IMR-90 (cell line): ENCODE measurements at regions not wholly inside any gene's neighbourhood (a gene's known extent, or its start where the extent isn't known, plus 50 kb on each side); places are given as distances from the start of the nearest gene placed in this dataset.
"Not testable (repeated sequence)": the region's sequence is repeated elsewhere in the genome, so short reads cannot be mapped to it uniquely, and the experiment has no call there.

Experiments
- ATAC-seq: fragments of 200-7000 bp; cut with Tn5 transposase; 2 replicates; pipeline ENCODE4 v1.9.1; 2020; ENCODE audit warnings: low read depth, mild to moderate bottlenecking, moderate library complexity
- BruUV-seq: library from RNA; stranded (reverse); fragments of 400-500 nt; replicated peaks from 2 replicates; lab custom pipeline; 2021; lab: Mats Ljungman, UMichigan
- CTCF ChIA-PET: fragments of 300-600 bp; formaldehyde crosslinking; extraction: SDS; loops from one replicate; lab custom pipeline; 2021; ENCODE audit warnings: antibody characterized with exemption; lab: Yijun Ruan, JAX
- POLR2A ChIA-PET: fragments of 300-600 bp; sonication (Branson Sonifier 250); formaldehyde crosslinking; loops from one replicate; lab custom pipeline; 2022; ENCODE audit warnings: antibody characterized with exemption; ENCODE audit not compliant: unreplicated experiment; lab: Charles Lee
- DNase-seq: peaks from one replicate; pipeline ENCODE4 v3.0.0; 2013
- H2AFZ ChIP-seq: replicated peaks from 2 replicates; pipeline ENCODE3; 2013; ENCODE audit warnings: low read length, mild to moderate bottlenecking; ENCODE audit not compliant: poor library complexity
- H2AK5ac ChIP-seq: 2 replicates; pipeline ENCODE4 v1.6.1; 2013; ENCODE audit warnings: low read depth, low read length, inconsistent platforms
- H2AK9ac ChIP-seq: replicated peaks from 2 replicates; pipeline ENCODE3; 2013; ENCODE audit warnings: mild to moderate bottlenecking, low read depth, low read length, moderate library complexity; ENCODE audit not compliant: poor library complexity
- H2BK120ac ChIP-seq: 2 replicates; pipeline ENCODE4 v1.6.1; 2013; ENCODE audit warnings: low read depth, low read length, inconsistent platforms
- H2BK15ac ChIP-seq: 3 replicates; pipeline ENCODE4 v1.6.1; 2013; ENCODE audit warnings: low read depth, low read length, inconsistent platforms
- H2BK20ac ChIP-seq: 2 replicates; pipeline ENCODE4 v1.6.1; 2013; ENCODE audit warnings: low read depth, mild to moderate bottlenecking, inconsistent platforms, low read length, moderate library complexity
- H2BK5ac ChIP-seq: 2 replicates; pipeline ENCODE4 v1.6.1; 2013; ENCODE audit warnings: mild to moderate bottlenecking, low read depth, low read length, inconsistent platforms; ENCODE audit not compliant: poor library complexity, severe bottlenecking
- H3K14ac ChIP-seq: replicated peaks from 2 replicates; pipeline ENCODE4 v1.6.1; 2013; ENCODE audit warnings: low read depth, low read length, inconsistent platforms
- H3K18ac ChIP-seq: 2 replicates; pipeline ENCODE4 v1.6.1; 2013; ENCODE audit warnings: low read depth, low read length, control low read depth
- H3K23ac ChIP-seq: 2 replicates; pipeline ENCODE4 v1.6.1; 2013; ENCODE audit warnings: low read depth, low read length, inconsistent platforms
- H3K27ac ChIP-seq: 2 replicates; pipeline ENCODE4 v1.5.1; 2013; ENCODE audit warnings: mild to moderate bottlenecking, control low read depth, low read length; ENCODE audit not compliant: insufficient read depth
- H3K27me3 ChIP-seq: 2 replicates; pipeline ENCODE4 v1.6.1; 2013; ENCODE audit warnings: low read length; ENCODE audit not compliant: control insufficient read depth, insufficient read depth
- H3K36me3 ChIP-seq: 2 replicates; pipeline ENCODE4 v1.6.1; 2013; ENCODE audit warnings: low read length, mixed read lengths; ENCODE audit not compliant: control insufficient read depth, insufficient read depth
- H3K4ac ChIP-seq: 2 replicates; pipeline ENCODE4 v1.6.1; 2013; ENCODE audit warnings: low read depth, low read length, inconsistent platforms
- H3K4me1 ChIP-seq: 2 replicates; pipeline ENCODE4 v1.6.1; 2013; ENCODE audit warnings: low read length, mixed read lengths; ENCODE audit not compliant: control insufficient read depth, insufficient read depth
- H3K4me2 ChIP-seq: 2 replicates; pipeline ENCODE4 v1.6.1; 2013; ENCODE audit warnings: low read depth, mild to moderate bottlenecking, control low read depth, low read length, moderate library complexity
- H3K4me3 ChIP-seq: 2 replicates; pipeline ENCODE4 v1.5.1; 2013; ENCODE audit warnings: low read depth, mild to moderate bottlenecking, control low read depth, low read length, moderate library complexity; ENCODE audit not compliant: insufficient read depth
- H3K56ac ChIP-seq: 2 replicates; pipeline ENCODE4 v1.6.1; 2013; ENCODE audit warnings: low read length, inconsistent platforms; ENCODE audit not compliant: insufficient read depth; ENCODE audit errors: extremely low read depth
- H3K79me1 ChIP-seq, 2 experiments: 2 replicates each; pipeline ENCODE4 v1.6.1; 2013; ENCODE audit warnings: low read length in 2 of 2, inconsistent platforms in 1 of 2, low read depth in 1 of 2
- H3K9ac ChIP-seq: 2 replicates; pipeline ENCODE4 v1.6.1; 2013; ENCODE audit warnings: low read depth, low read length, control low read depth
- H3K9me1 ChIP-seq: 2 replicates; pipeline ENCODE4 v1.6.1; 2013; ENCODE audit warnings: low read length, inconsistent platforms; ENCODE audit not compliant: insufficient read depth
- H3K9me3 ChIP-seq: 2 replicates; pipeline ENCODE4 v1.6.1; 2013; ENCODE audit warnings: low read length; ENCODE audit not compliant: control insufficient read depth, insufficient read depth
- H4K20me1 ChIP-seq: 2 replicates; pipeline ENCODE4 v1.6.1; 2013; ENCODE audit warnings: low read length, inconsistent platforms; ENCODE audit not compliant: insufficient read depth
- H4K5ac ChIP-seq: 2 replicates; pipeline ENCODE4 v1.6.1; 2013; ENCODE audit warnings: mild to moderate bottlenecking, low read depth, low read length, control low read depth
- H4K8ac ChIP-seq, 2 experiments: 2 replicates each; pipeline ENCODE4 v1.6.1; 2013; ENCODE audit warnings: low read depth in 2 of 2, low read length in 2 of 2, control low read depth in 1 of 2, inconsistent platforms in 1 of 2
- H4K91ac ChIP-seq: 2 replicates; pipeline ENCODE4 v1.6.1; 2013; ENCODE audit warnings: low read depth, low read length, inconsistent platforms; ENCODE audit not compliant: insufficient read depth
- WGBS, 2 experiments: methylation state at CpG; one replicate each; pipeline versions ENCODE4 v1.1.5 to v1.1.7; 2013; ENCODE audit warnings: missing lambda C conversion rate in 2 of 2; ENCODE audit not compliant: insufficient read length in 1 of 2; ENCODE audit errors: extremely low coverage in 2 of 2; 5-methylcytosine and 5-hydroxymethylcytosine counted together
- dilution Hi-C: fragments of 300-500 bp; cut with HindIII; formaldehyde crosslinking; loops from one replicate; pipeline ENCODE4 v1.14.3; 2018; ENCODE audit warnings: low sequenced_read_pairs; ENCODE audit not compliant: unreplicated experiment
- in situ Hi-C: fragments of 300-500 bp; cut with MboI; formaldehyde crosslinking; loops from 3 replicates; pipeline ENCODE4 v1.14.3; 2019; ENCODE audit warnings: low sequenced_read_pairs, inconsistent platforms, mixed read lengths
- intact Hi-C: fragments of 100-400 bp; cut with micrococcal nuclease; formaldehyde crosslinking; loops from 2 replicates; pipeline ENCODE4 v1.10.0; 2022

GRCh38 chr9:40196803-40197202 is 841.3 kb downstream of the SPATA31A1 start:
- H3K79me1 ChIP-seq, H3K4me1 ChIP-seq, H3K14ac ChIP-seq, in situ Hi-C loops, H2AK9ac ChIP-seq, H3K9ac ChIP-seq, H2BK15ac ChIP-seq, H4K91ac ChIP-seq, H3K27ac ChIP-seq, H4K8ac ChIP-seq, H2AFZ ChIP-seq, H3K9me1 ChIP-seq, POLR2A ChIA-PET, H3K56ac ChIP-seq, H4K5ac ChIP-seq, H3K18ac ChIP-seq, ATAC-seq, H3K4me2 ChIP-seq, H2AK5ac ChIP-seq, dilution Hi-C loops, intact Hi-C loops, DNase-seq, H3K9me3 ChIP-seq, H2BK20ac ChIP-seq, H4K20me1 ChIP-seq, H3K4me3 ChIP-seq, H3K4ac ChIP-seq, H2BK5ac ChIP-seq, H3K36me3 ChIP-seq, H2BK120ac ChIP-seq, H3K23ac ChIP-seq, CTCF ChIA-PET, H3K27me3 ChIP-seq, BruUV-seq: not testable (repeated sequence)
- 88% methylated on average over 6 of the region's 18 CpGs; no CpG with 5 or more reads in 1 of the 2 experiments for WGBS, 2 experiments

GRCh38 chr9:40221596-40222233 is 866.2 kb downstream of the SPATA31A1 start:
- DNase-seq, H3K9me3 ChIP-seq, H3K56ac ChIP-seq, H2BK5ac ChIP-seq, H3K4ac ChIP-seq, dilution Hi-C loops, H2BK20ac ChIP-seq, H3K9ac ChIP-seq, H2AK5ac ChIP-seq, intact Hi-C loops, H3K36me3 ChIP-seq, H3K23ac ChIP-seq, H3K14ac ChIP-seq, H3K4me2 ChIP-seq, CTCF ChIA-PET, POLR2A ChIA-PET, H2BK120ac ChIP-seq, H3K18ac ChIP-seq, H2AFZ ChIP-seq, H2BK15ac ChIP-seq, BruUV-seq, H2AK9ac ChIP-seq, H4K91ac ChIP-seq, H3K4me1 ChIP-seq, H4K5ac ChIP-seq, H3K27ac ChIP-seq, H4K8ac ChIP-seq, H3K9me1 ChIP-seq, in situ Hi-C loops, H3K4me3 ChIP-seq, H3K27me3 ChIP-seq, H3K79me1 ChIP-seq, H4K20me1 ChIP-seq, ATAC-seq: not testable (repeated sequence)
- WGBS, 2 experiments: no CpG with 5 or more reads among the region's 33 CpGs
